HG03439 (cell line): ENCODE measurements at regions not wholly inside any gene's neighbourhood (a gene's known extent, or its start where the extent isn't known, plus 50 kb on each side); places are given as distances from the start of the nearest gene placed in this dataset.
"Not testable (repeated sequence)": the region's sequence is repeated elsewhere in the genome, so short reads cannot be mapped to it uniquely, and the experiment has no call there.

Experiments used
- ATAC-seq: cut with Tn5 transposase; IDR thresholded peaks from one replicate; pipeline ENCODE4 v1.9.1; 2021; ENCODE audit warnings: mild to moderate bottlenecking, moderate library complexity; ENCODE audit not compliant: unreplicated experiment

DNA sequence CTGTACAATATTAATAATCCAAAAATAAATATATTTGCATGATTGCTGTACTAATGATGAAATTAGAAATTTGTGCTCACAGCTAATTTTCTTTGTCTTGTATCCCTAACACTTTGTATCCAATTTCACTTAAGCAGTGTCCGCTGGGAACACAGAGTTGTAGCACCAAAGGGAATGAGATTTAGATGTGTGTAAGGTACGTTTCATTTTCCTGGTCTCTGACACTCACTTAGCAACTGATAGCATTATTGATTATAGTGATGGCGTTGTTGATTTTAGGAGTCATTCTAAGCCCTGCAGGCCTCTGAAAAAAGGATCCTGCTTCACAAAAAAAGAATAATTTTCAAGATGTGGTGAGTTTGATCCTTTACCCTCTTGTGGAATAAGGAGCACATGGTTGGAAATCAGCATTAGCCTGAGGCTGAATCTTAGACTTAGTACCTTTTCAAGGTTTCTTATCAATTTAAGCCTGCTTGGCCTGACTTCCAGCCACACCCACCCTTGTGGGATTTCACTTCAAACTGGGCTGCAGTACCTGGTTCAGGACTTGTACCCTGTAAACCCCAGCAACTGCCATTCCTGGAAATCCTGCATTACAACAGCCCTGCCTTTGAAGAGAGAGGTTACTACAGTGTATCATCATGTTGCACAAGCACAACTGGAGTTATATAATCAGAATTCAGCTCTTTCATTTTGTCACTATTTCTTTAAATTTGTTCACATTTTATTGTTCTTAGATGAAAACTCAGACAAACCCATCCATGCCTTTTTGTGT, 116.2 kb downstream of the RND3 start:
- no peak for ATAC-seq

GRCh38 chr2:150370561-150370960, 116.9 kb downstream of the RND3 start:
- no peak for ATAC-seq

DNA sequence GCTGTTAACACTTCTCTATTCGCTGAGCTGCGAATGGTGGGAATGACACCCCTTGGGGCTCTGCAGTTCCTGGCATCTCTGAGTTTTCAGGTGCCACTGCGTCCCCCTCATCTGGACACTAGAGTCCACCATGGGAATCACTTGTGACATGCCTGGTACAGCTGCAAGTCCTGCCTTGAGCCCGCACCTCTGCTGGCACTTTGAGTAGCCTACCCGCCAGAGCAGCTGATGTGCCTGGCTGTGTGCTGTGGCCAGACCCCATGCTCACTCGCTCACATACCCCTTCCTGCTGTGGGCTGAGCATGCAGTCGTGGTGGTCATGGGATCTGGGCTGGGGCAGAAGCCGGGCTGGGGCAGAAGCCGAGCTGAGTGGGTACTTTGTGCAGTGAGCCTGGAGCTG, 117.6 kb downstream of the RND3 start:
- no peak for ATAC-seq

DNA sequence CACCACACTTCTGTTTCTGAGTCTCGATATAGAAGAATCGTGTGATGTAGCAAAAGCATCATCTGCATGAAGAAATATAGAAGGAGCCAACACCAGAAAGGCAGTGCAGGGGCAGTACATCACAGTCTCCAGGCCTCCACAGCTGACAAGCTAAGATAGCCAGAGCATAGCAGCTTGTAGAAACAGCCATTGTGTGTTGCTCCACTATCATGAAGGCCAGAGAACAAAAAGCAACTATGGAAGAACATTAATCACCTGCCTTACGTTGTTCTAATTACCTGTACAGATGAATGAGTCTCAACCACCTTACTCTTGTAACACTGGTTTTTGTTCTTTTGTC, 129.0 kb downstream of the RND3 start:
- ATAC-seq = no peak

- ATAC-seq = peak; percentile 99
These were observed 129.5 kb downstream of the RND3 start for GRCh38 chr2:150357770-150358467.

- ATAC-seq = no peak
These were observed 132.0 kb downstream of the RND3 start for GRCh38 chr2:150355440-150355839.

DNA sequence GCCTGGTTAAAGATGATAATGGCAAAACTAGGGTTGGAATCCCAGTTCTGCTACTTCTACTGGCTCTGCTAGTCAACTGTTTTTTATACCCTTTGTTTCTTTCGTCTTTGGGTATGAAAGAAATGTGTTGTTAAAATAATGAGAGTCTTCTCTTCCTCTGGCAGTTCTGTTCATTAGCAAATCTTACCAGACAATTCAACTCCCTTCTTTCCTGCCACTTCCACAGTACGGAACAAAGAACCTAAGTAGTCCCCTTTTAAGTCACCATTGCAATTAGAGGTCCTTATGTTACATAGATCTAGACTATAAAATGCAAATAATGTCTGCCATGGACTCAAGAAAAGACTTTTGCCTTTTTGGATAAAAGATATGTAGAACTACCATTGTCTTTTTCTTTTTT, 134.1 kb downstream of the RND3 start:
- no peak for ATAC-seq

DNA sequence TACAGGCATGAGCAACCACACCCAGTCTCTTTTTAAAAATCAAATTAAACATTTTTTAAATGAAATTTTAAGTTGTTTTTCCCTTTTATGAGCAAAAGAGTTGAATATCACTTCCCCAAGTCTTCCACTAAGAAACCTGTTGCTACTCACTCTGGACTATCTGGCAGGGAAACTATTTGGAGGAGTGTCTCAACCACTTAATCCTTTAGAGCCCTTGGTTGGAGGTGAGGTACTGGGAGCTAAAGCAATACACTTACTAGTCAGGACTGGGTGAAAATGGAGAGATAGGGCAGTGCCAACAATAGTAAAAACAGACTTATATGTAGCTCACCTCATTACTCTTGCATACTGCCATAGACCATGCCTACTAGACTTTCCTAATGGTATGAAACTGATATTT, 135.5 kb downstream of the RND3 start:
- ATAC-seq = no peak

GRCh38 chr2:150350500-150350899, 137.0 kb downstream of the RND3 start:
- ATAC-seq = no peak

DNA sequence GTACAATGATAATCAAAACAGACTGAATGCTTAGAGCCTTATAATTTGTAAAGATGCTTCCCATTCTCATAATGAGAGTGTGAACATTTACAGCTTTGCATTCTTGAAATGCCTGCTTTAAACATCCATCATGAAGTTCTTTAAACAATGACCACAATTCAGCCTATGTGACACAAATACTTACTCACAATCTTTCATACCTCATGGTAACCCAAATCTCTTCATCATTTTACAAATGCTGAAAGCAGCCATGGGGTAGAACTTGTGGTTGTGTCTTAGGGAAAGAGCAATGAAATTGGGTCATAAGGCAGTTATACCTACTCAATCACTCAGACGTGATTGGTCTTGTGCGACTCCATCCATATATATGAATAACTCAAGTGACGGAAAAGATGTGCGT, 140.7 kb downstream of the RND3 start:
- ATAC-seq = no peak

- no peak for ATAC-seq
These were observed 145.3 kb downstream of the RND3 start for GRCh38 chr2:150341982-150342680.

GRCh38 chr2:150339951-150340350, 147.5 kb downstream of the RND3 start:
- ATAC-seq = no peak

- ATAC-seq = no peak
These were observed 148.2 kb downstream of the RND3 start for GRCh38 chr2:150339282-150339681.

DNA sequence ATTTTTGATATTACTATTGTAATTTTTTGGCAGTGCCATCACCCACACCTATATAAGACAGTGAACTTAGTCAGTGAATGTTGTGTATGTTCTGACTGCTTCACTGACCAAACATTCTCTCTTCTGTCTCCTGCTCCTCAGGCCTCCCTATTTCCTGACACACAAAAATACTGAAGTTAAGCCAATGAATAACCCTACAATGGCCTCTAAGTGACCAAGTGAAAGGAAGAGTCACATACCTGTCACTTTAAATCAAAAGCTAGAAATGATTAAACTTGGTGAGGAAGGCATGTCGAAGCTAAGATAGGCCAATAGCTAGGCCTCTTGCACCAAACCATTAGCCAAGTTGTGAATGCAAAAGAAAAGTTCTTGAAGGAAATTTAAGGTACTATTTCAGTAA, 151.9 kb downstream of the RND3 start:
- no peak for ATAC-seq

- no peak for ATAC-seq
These were observed 155.1 kb downstream of the RND3 start for GRCh38 chr2:150332383-150332782.

DNA sequence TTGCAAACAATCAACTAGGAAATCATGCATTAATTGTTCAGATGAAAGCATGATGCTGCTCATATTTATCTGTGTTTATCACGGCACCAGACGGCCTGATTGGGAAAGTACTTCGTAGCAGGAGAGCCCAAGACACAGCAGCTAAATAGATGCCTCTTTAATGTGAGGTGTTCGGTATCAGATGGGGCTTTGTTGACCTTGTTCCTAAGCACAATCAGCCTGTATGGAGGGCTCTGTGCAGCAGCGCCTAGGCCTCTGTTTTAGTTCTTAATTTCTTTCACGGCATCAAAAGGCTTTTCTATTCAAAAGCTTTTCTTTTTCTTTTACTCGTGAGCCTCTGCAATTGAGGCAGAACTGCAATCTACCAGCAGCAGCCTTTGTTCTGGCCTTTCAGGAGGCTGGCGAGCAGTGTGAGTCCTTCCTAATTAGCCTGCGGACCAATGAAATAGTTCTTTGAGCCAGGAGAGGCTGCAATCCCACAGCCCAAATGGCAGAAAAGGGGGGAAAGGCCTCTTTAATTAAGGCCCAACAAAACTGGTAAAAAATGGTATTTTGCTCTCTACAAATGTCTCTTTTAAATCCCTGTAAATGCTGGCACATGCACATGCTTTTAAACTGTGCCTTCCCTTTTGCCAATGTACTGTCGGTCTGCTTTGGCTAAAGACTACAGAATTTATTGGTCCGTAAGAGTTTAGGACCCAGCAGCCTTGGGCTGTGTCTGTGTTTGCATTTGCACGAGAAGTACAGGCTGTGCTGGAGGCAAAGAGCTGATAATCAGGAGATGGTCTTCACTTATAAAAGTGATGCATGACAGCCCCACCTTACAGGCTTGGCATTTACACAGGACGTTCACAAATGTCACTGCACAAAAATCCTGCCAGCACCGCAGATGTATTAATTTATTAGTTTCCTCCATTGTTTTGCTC, 159.6 kb downstream of the RND3 start:
- no peak for ATAC-seq

GRCh38 chr2:150325656-150326314, 161.7 kb downstream of the RND3 start:
- no peak for ATAC-seq

DNA sequence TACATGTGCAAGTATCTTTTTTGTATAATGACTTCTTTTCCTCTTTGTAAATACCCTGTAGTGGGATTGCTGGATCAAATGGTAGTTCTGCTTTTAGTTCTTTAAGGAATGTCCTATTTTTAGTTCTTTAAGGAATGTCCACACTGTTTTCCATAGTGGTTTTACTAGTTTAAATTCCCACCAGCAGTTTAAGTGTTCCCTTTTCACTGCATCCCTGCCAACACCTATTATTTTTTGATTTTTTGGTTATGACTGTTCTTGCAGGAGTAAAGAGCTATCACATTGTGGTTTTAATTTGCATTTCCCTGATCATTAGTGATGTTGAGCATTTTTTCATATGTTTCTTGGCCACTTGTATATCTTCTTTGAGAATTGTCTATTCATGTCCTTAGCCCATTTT, 164.4 kb downstream of the RND3 start:
- not testable (repeated sequence) for ATAC-seq

DNA sequence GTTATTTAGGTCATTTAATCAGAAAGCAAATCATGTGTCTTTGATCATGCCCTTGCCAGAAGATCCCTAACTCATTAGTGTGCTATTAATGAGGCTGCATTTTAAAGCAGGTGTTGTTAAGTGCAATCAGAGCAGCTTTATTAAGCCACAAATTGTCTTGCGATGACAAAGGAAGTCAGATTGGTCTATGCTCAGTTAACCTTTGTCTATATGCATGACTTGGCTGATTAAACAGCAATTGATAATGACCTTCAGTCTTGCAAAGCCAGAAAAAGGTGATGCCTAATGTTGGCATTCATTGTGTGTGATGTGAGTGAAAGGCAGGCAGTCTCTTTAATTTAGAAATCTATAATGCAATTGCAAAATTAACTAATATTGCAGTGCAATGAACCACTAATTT, 166.9 kb downstream of the RND3 start:
- ATAC-seq = no peak
